Left ventricle myocardium inferior (tissue), 1 donor: ENCODE measurements at regions not wholly inside any gene's neighbourhood (a gene's known extent, or its start where the extent isn't known, plus 50 kb on each side); places are given as distances from the start of the nearest gene placed in this dataset.
A peak's percentile ranks its signal among the peaks of the same experiment; 100 is the strongest.

Experiments
- DNase-seq: peaks from one replicate; pipeline ENCODE4 v3.0.0-alpha.2; 2020
- H3K27ac ChIP-seq: fragments of 200-600 bp; replicated peaks from 2 replicates; pipeline ENCODE4 v1.8.0; 2021
- H3K27me3 ChIP-seq: fragments of 200-600 bp; 2 replicates; pipeline ENCODE4 v1.8.0; 2021; ENCODE audit warnings: low read depth
- H3K36me3 ChIP-seq: fragments of 200-600 bp; 2 replicates; pipeline ENCODE4 v1.8.0; 2021
- H3K4me1 ChIP-seq: fragments of 200-600 bp; 2 replicates; pipeline ENCODE4 v1.8.0; 2021
- H3K4me3 ChIP-seq: fragments of 200-600 bp; 2 replicates; pipeline ENCODE4 v1.8.0; 2021; ENCODE audit warnings: mild to moderate bottlenecking, moderate library complexity
- H3K9me3 ChIP-seq: fragments of 200-600 bp; replicated peaks from 2 replicates; pipeline ENCODE4 v1.8.0; 2021
- intact Hi-C: fragments of 100-400 bp; cut with micrococcal nuclease; formaldehyde crosslinking; loops from one replicate; pipeline ENCODE4 v1.11.0; 2022
- TF ChIP-seq, protein P1 (sequence below): fragments of 200-600 bp; IDR thresholded peaks from 2 replicates; pipeline ENCODE4 v1.8.0; 2021; ENCODE audit warnings: antibody characterized with exemption, mild to moderate bottlenecking, borderline replicate concordance
- donor health status: DM: no; HTN: yes; CAD: no; lungs with severe emphysema.

DNA sequence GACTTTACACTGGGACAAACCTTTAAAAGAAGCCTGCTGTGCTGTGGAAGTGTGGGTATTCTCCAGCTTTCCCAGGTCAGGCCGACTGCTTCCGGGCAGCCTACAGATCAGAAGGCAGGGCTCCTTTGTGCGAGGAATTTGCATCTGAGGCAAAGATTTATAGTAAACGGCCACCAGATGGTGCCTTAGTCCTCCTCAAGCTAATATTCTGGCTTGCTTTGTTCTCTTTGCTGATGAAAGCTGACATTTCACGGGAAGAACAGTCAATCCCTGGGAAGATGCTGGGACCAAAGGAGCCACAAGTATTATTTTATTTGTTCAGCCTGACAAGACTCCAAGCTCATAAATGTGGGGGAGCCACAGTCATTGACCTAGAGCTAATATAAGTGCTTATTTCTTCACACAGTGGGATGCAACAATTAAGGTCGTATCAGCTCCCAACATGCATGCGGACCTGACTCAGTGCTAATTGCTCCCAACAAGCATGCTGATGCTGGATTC is 120.7 kb upstream of the TRIM2 start:
- Histone ChIP-seq H3K9me3 (no peaks in the 10 kb centered on the region), H3K27ac (no peak overlapping the region), H3K36me3 (no peaks in the 10 kb centered on the region), H3K4me1 (peaks cover 4% of the 10 kb centered on the region), H3K27me3 (peaks cover 7% of the 10 kb centered on the region), H3K4me3 (no peak overlapping the region)
- DNase-seq, result no peak
- intact Hi-C loops, result loop anchor here (5.0 kb wide), 1 partner anchor 236 kb away; no protein-coding TSS in a partner anchor
- TF ChIP-seq, protein P1, sequence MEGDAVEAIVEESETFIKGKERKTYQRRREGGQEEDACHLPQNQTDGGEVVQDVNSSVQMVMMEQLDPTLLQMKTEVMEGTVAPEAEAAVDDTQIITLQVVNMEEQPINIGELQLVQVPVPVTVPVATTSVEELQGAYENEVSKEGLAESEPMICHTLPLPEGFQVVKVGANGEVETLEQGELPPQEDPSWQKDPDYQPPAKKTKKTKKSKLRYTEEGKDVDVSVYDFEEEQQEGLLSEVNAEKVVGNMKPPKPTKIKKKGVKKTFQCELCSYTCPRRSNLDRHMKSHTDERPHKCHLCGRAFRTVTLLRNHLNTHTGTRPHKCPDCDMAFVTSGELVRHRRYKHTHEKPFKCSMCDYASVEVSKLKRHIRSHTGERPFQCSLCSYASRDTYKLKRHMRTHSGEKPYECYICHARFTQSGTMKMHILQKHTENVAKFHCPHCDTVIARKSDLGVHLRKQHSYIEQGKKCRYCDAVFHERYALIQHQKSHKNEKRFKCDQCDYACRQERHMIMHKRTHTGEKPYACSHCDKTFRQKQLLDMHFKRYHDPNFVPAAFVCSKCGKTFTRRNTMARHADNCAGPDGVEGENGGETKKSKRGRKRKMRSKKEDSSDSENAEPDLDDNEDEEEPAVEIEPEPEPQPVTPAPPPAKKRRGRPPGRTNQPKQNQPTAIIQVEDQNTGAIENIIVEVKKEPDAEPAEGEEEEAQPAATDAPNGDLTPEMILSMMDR, result peak; percentile 71

DNA sequence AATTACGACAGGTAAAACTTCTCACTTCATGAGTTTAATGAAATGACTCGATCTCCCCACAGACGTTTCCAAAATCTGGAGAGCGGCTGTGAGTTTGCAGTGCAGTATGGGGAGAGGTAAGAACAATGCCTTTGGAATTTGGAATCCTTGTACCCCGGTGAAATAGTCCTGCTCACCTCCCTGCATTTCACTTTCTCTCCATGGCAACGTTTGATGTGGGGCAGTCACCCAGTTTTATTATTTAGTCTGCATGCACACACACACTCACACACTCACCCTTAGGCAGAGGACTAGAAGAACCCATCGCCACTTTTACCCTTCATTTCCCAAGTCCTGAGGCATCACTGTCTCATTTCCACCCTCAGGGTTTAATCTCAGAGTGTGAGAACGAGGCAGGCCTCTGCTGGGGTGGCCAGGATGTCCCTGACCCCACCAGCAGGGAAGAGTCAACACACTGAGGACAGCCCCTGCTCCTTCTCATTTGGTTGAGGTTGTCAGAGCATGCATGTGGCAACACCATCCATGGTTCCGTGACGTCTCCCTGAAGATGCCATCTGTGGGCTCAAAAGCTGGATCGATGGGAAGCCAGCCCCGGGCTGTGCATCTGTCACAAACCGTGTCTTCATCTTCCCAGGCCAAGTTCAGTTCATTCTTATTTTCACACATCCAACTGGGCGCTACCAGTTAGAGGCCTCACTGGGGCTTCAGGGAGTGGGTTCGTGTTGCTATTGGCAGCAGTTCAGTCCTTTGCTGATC is 119.8 kb upstream of the TRIM2 start:
- no peaks in the 10 kb centered on the region for H3K9me3 ChIP-seq
- no peaks in the 10 kb centered on the region for H3K36me3 ChIP-seq
- H3K27me3 ChIP-seq, result peaks cover 7% of the 10 kb centered on the region
- TF ChIP-seq, protein P1, result no peak
- no peak overlapping the region for H3K27ac ChIP-seq
- H3K4me1 ChIP-seq, result peaks cover 4% of the 10 kb centered on the region
- intact Hi-C loops, result loop anchor here (5.0 kb wide), 1 partner anchor 237 kb away; no protein-coding TSS in a partner anchor
- H3K4me3 ChIP-seq, result no peak overlapping the region
- no peak for DNase-seq

DNA sequence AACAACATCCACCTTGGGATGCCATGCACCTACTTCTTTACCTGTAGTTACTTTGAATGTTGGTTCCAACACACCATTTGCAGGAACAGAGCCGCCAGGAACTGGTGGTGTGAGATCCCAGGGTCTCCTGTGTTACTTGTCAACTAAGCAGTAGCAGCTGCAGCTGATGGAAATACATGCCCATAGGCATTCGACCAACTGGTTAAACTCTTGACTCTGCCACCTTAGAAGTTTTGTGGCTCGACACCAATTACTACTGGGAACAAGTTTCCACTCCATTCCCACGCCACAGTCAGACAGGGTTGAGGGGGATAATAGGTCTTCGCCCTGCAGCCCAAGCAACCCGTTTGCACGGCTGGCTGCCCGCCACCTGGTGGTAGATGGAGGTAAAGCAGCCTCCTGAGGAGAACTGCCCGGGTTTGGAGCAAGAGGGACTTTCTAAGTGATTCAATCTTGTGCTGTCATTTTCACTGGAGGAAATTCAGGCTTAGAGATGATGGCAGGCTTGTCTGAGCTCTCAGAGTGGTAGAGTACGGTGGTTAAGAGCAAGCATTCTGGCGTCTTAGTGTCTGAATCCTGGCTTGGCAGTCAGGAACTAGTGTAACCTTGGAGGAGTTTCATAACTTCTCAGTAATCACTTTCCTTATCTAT is 119.1 kb upstream of the TRIM2 start:
- TF ChIP-seq, protein P1, result peak; percentile 97
- peaks cover 7% of the 10 kb centered on the region for H3K27me3 ChIP-seq
- H3K36me3 ChIP-seq, result no peaks in the 10 kb centered on the region
- no peak overlapping the region for H3K4me3 ChIP-seq
- H3K4me1 ChIP-seq, result peaks cover 4% of the 10 kb centered on the region
- intact Hi-C loops, result loop anchor here (5.0 kb wide), 1 partner anchor 238 kb away; no protein-coding TSS in a partner anchor
- H3K27ac ChIP-seq, result no peak overlapping the region
- H3K9me3 ChIP-seq, result no peaks in the 10 kb centered on the region
- peak; percentile 69 for DNase-seq

DNA sequence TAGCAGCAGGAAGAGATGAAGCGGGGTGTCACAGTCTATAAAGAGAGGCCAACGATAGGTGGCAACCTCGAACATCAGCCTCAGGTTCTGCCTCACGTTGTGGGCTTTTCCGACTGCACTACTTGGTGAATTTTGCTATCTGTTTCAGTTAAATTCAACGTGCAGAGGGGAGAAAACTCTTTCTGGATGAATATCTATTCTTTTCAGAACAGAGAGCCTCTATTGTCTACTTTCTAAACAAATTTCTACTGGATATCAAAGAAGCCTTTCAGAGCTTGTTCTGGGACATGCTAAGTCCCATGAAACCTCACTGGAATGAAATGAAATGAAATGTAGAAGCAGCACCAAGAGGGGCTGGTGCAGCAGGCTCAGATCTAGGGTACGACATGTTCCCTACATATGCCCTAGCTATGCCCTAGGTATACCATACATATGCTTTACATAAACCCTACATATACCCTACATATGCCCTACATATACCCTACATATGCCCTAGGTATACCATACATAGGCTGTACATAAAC is 116.5 kb upstream of the TRIM2 start:
- Histone ChIP-seq H3K36me3 (no peaks in the 10 kb centered on the region), H3K27ac (no peak overlapping the region), H3K9me3 (no peaks in the 10 kb centered on the region), H3K4me1 (peaks cover 4% of the 10 kb centered on the region), H3K4me3 (no peak overlapping the region), H3K27me3 (peaks cover 12% of the 10 kb centered on the region)
- TF ChIP-seq, protein P1, result no peak
- DNase-seq, result no peak
- intact Hi-C loops, result no loop called here

DNA sequence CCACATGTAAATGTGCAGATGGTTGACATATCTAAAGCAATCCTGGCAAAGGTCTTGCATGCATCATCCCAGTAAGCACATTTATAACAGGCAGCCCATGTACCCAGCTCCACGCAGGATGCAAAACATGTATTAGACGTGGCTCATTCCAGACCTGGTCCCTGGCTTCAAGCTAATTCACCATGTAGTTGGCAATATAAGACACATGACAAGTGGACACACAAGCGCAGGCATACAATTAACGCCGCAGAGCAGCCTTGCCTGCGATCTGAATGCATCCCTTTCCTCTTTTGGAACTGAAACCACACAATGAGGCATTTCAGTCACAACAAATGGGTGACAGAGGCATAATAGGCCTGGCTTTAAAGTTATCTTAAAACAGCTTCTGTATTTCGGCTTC is 114.5 kb upstream of the TRIM2 start:
- H3K27ac ChIP-seq, result no peak overlapping the region
- no peaks in the 10 kb centered on the region for H3K9me3 ChIP-seq
- H3K27me3 ChIP-seq, result peaks cover 6% of the 10 kb centered on the region
- H3K36me3 ChIP-seq, result no peaks in the 10 kb centered on the region
- intact Hi-C loops, result no loop called here
- TF ChIP-seq, protein P1, result no peak
- no peak overlapping the region for H3K4me3 ChIP-seq
- peaks cover 4% of the 10 kb centered on the region for H3K4me1 ChIP-seq
- no peak for DNase-seq
